ENCODE measurements at regions not wholly inside any gene's neighbourhood (a gene's known extent, or its start where the extent isn't known, plus 50 kb on each side); places are given as distances from the start of the nearest gene placed in this dataset.

DNA sequence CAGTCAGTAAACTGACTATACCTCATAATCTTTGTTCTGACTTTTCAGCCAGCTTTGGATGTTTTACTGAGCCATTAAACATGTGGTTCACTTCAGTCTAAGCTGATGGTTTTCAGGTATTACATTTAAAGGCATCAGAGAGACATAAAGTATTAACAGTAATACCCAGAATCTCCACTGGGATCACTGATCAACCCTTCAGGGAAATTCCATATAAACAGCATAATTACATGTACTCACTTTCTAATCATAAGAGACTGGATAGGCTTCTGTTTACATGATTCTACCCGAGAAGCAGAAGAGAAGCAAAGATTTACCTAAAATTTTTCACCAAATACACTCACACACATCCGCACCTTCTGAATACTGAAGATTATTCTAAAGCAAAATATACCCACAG lies 186.7 kb upstream of the FREM1 start:
- TF ChIP-seq, protein P1, sequence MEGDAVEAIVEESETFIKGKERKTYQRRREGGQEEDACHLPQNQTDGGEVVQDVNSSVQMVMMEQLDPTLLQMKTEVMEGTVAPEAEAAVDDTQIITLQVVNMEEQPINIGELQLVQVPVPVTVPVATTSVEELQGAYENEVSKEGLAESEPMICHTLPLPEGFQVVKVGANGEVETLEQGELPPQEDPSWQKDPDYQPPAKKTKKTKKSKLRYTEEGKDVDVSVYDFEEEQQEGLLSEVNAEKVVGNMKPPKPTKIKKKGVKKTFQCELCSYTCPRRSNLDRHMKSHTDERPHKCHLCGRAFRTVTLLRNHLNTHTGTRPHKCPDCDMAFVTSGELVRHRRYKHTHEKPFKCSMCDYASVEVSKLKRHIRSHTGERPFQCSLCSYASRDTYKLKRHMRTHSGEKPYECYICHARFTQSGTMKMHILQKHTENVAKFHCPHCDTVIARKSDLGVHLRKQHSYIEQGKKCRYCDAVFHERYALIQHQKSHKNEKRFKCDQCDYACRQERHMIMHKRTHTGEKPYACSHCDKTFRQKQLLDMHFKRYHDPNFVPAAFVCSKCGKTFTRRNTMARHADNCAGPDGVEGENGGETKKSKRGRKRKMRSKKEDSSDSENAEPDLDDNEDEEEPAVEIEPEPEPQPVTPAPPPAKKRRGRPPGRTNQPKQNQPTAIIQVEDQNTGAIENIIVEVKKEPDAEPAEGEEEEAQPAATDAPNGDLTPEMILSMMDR (conservative IDR thresholded peaks at IDR 0.05; ENCODE audit: low read depth, low read length): no peak; the same call in 1 of the 2 replicates
- no peak for TF ChIP-seq EZH2 (IDR thresholded peaks at IDR 0.05; ENCODE audit: low read length, unreplicated experiment)

All from PC-3 (cell line).